Kidney epithelial cell (primary cell): ENCODE measurements at regions not wholly inside any gene's neighbourhood (a gene's known extent, or its start where the extent isn't known, plus 50 kb on each side); places are given as distances from the start of the nearest gene placed in this dataset.

Experiments
- DNase-seq: peaks from one replicate; pipeline ENCODE4 v3.0.0-alpha.2; 2010; ENCODE audit warnings: low read depth
- H3K27me3 ChIP-seq: 2 replicates; pipeline ENCODE4 v1.6.0; 2011; ENCODE audit warnings: low read length; ENCODE audit not compliant: control insufficient read depth, insufficient read depth
- H3K36me3 ChIP-seq: 2 replicates; pipeline ENCODE4 v1.5.1; 2011; ENCODE audit warnings: low read length; ENCODE audit not compliant: control insufficient read depth, insufficient read depth
- H3K4me3 ChIP-seq: 2 replicates; pipeline ENCODE4 v1.5.1; 2011; ENCODE audit warnings: low read depth, mild to moderate bottlenecking, control low read depth, low read length
- CTCF ChIP-seq: IDR thresholded peaks from 2 replicates; pipeline ENCODE4 v1.5.1; 2011; ENCODE audit warnings: mild to moderate bottlenecking, moderate library complexity, low read length, control low read depth, inconsistent platforms; ENCODE audit not compliant: insufficient read depth, poor library complexity, severe bottlenecking

- no peak for TF ChIP-seq CTCF
- H3K4me3 ChIP-seq, result no peak overlapping the region
- DNase-seq, result no peak
Observed at GRCh38 chr14:34222867-34223266, 239.2 kb downstream of the SPTSSA start.

GRCh38 chr14:34222122-34222521, 239.9 kb downstream of the SPTSSA start:
- H3K36me3 ChIP-seq, result no peaks in the 10 kb centered on the region
- no peak for TF ChIP-seq CTCF
- DNase-seq, result no peak
- H3K27me3 ChIP-seq, result no peaks in the 10 kb centered on the region
- H3K4me3 ChIP-seq, result no peak overlapping the region

More at GRCh38 chr14:34222867-34223266, 239.2 kb downstream of the SPTSSA start:
- Histone ChIP-seq H3K36me3 (no peaks in the 10 kb centered on the region), H3K27me3 (no peaks in the 10 kb centered on the region)

- no peak for TF ChIP-seq CTCF
- H3K4me3 ChIP-seq, result no peak overlapping the region
- H3K36me3 ChIP-seq, result no peaks in the 10 kb centered on the region
- H3K27me3 ChIP-seq, result no peaks in the 10 kb centered on the region
- no peak for DNase-seq
Observed at GRCh38 chr14:34220921-34221320, 241.1 kb downstream of the SPTSSA start.

GRCh38 chr14:34220378-34220706, 241.7 kb downstream of the SPTSSA start:
- Histone ChIP-seq H3K4me3 (no peak overlapping the region), H3K36me3 (no peaks in the 10 kb centered on the region), H3K27me3 (no peaks in the 10 kb centered on the region)
- DNase-seq, result no peak
- no peak for TF ChIP-seq CTCF

GRCh38 chr14:34219661-34220377, 242.2 kb downstream of the SPTSSA start:
- DNase-seq, result no peak
- no peak for TF ChIP-seq CTCF
- H3K27me3 ChIP-seq, result no peaks in the 10 kb centered on the region
- H3K4me3 ChIP-seq, result no peak overlapping the region
- H3K36me3 ChIP-seq, result no peaks in the 10 kb centered on the region

- Histone ChIP-seq H3K4me3 (no peak overlapping the region), H3K27me3 (no peaks in the 10 kb centered on the region), H3K36me3 (no peaks in the 10 kb centered on the region)
- TF ChIP-seq CTCF, result no peak
- no peak for DNase-seq
Observed at GRCh38 chr14:34218881-34219280, 243.2 kb downstream of the SPTSSA start.
